ENCODE measurements at regions not wholly inside any gene's neighbourhood (a gene's known extent, or its start where the extent isn't known, plus 50 kb on each side); places are given as distances from the start of the nearest gene placed in this dataset.

- no peak for DNase-seq
Observed at GRCh38 chr3:113096188-113096892, 105.6 kb downstream of the GTPBP8 start.

DNA sequence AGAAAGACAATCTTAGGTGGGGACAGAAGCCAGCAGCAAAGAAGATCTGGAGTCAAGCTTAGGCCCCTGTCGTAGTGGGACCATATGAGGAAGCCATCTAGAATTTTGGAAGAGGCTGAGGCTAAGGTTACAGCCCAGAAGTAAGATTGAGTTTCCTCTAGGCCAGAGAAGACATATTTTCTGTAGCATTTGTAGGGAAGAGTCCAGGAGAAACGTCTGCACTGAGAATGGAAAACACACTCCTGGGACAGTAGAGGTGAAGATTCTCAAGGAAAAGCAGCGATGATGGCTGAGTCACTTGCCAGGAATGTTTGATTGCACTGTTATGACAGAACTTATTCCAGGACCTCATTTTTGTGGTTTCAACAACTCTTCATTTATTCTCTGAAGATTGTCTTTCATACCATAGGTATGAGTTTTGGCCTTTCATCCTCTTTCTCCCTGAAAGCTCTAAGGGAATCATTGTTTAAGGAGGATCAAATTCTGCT lies 107.2 kb downstream of the GTPBP8 start:
- no peak for DNase-seq

- DNase-seq, result no peak
Observed at GRCh38 chr3:113100063-113100462, 109.3 kb downstream of the GTPBP8 start.

- DNase-seq, result no peak
Observed at GRCh38 chr3:113103588-113103987, 107.8 kb upstream of the BOC start.

GRCh38 chr3:113104357-113105092 lies 106.8 kb upstream of the BOC start:
- DNase-seq, result no peak

DNA sequence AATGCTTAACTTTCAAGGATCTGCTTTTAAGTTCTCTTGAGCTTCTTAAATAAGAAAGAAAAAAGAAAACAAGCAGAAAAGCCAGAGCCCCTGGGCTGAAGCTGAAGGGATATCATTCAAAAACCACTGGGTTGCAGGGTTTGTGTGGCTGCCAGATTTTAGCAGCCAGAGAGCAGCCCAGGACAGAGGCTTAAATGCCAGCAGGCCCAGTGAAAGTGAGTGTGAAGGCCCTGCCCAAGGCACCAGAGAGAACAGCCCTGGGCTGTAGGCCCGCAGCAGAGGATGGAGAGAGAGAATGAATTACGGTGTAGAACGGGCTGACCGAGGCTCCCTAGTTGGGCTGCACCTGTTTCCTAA lies 106.3 kb upstream of the BOC start:
- DNase-seq, result no peak

DNA sequence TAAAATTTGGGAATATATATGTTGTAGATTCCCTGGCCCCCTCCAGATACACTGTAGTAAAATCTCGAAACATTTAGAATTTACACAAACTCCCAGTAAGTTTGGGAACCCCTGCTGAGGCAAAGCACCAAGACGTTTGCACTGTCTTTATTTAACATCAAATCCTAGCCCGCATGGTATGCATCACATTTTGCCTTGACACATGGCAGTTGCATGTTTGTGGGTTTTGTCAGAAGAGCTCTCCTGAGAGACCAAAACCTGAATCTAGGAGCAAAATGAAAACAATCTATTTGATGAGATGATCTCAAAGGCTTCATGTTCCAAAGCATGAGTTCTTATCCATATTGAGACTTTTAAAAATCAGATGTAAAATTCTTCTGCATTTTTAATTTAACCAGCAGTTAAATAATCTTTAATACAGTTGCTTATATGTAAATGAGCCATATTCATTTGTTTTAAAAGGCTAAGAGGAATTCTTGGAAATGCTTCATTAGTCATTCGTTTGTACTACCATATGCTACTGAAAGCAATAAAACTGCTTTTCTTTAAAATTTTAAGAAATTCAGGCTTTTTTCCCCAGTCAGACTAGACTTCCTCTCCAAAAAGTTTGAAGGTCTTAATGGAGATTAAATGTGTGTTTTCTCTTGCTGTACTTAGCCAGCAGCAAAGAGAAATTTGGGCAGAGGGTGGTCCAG lies 105.2 kb upstream of the BOC start:
- DNase-seq, result no peak

GRCh38 chr3:113110267-113110666 lies 101.1 kb upstream of the BOC start:
- no peak for DNase-seq

- no peak for DNase-seq
Observed at GRCh38 chr3:113111011-113111707, 100.2 kb upstream of the BOC start.

GRCh38 chr3:113113361-113113760 lies 98.0 kb upstream of the BOC start:
- no peak for DNase-seq

GRCh38 chr3:113117511-113118234 lies 93.7 kb upstream of the BOC start:
- no peak for DNase-seq

- DNase-seq, result no peak
Observed at GRCh38 chr3:113118336-113118735, 93.0 kb upstream of the BOC start.

DNA sequence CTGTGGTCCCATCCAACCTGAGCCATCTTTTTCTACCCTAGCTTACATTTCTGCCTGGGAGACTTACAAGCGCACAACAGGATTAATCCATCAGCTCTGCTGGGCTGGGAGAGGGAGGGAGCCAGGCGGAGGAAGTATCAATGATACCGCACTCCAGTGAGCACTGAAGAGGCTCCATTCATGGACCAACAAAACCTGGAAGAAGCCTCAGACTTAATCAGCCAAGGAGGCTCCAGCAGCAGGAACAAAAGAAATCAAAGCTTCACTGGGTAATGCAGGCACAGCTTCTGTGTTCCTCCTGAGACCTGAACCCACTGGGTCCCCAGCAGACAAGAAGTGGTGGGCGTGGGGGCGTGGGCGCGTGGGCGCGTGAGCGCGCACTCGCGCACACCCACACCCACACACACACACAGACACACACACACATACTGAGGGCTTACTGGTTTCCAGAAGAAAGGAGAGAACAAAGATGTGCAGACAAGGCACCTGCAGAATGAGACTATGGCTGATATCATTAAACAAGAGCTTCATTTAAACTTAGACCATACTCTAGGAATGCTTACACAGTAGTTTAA lies 87.0 kb upstream of the BOC start:
- no peak for DNase-seq

DNA sequence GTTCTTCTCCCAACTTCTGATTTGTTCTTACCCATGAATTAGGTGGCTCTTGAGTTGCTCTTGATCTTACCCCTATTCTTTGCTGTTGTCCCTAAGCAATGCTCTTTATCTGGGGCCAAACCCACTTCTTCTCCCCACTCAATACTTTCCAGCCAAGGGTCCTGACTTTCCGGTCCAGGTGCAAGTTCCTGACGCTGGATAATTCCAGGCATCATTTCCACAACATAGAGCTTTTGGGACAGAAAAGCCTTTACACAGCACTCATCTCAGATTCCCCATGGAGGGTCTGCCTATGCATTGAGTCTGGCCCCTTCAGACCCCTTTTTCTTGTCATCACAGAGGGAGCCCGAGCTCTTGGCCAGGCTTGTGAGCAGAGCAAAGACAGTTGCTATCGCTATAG lies 85.4 kb upstream of the BOC start:
- DNase-seq, result no peak

DNA sequence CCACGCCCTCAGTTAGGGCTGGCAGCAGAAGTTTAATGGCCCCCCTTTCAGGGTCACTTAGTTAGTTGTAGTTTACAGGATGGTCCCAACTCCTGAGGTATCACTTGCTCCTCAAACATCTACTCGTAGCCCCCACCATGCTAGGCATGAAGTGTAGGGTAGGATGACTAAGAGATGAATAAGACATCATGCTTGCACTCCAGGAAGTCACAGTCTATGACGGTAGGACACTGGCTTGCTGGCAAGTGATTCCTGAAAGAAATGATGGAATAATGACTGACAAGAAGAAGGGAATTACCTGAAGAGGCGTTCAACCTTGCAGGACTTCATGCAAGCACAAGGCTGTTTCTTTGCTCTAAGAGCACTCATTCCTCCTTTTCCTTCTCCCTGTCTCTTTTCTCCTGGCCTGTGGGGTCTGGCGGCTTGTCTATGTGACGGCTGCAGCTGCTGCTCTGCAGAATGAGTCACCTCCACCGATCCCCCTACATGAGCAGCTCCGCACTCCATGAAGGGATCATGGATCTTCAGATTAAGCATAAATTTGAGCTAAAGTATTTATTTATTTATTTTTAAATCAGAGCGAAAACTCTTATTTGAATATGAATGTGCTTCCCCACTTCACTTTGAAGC lies 82.9 kb upstream of the BOC start:
- no peak for DNase-seq

DNA sequence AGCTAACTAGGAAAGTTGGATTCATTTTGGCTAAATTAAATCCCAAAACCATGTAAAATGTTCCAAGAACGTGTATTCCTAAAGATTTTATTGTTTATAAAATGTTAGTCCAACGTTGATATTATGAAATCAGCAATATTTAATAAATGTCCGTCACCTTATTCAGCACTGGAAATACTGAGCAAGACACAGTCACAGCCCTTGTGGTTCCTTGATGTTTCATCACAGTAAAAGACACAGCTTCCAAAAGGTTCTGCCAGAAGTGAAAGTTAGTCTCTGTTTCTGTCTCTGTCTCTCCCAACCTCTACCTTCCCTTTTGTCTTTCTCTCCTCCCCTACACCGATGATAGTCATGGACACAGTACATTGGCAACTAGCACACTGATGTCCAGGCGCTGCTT lies 82.2 kb upstream of the BOC start:
- DNase-seq, result no peak

GRCh38 chr3:113132571-113132996 lies 78.8 kb upstream of the BOC start:
- DNase-seq, result no peak

GRCh38 chr3:113133140-113133539 lies 78.2 kb upstream of the BOC start:
- no peak for DNase-seq

DNA sequence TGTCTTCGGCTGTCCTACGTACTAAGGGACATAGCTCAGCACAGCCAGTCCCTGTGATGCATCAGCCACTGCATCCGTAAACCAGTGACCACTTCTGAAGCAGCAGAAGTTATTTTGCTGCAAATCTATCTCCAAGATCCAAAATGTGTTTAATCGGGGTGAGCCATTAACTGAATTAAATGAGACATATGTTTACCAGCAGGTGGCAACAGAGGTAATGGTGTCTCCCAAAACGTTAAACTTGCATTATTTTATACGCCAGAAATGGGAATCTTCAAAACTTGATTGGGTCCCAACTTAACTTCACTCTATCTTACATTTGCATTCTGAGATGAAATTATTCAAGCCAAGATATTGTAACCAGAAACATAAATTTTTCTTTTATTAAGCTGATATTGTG lies 75.3 kb upstream of the BOC start:
- no peak for DNase-seq

DNA sequence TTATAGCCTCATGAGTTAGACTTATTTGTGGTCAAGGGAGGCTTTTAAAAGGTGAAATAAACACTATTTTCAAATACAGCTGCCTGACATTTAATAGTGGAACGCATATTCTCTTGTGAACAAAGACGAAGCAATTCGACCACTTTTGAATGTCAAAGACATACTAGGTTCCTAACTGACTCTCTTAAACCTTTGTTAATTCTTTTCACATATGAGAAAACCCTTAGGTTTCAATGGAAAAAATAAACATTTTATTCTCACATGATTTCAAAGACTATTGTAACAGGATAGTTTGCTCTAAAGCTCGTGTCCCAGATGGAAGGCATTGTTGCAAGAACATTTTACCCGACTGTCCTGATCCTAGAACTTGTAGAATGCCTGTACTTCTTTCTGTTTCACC lies 74.8 kb upstream of the BOC start:
- no peak for DNase-seq
